Activated T-cell treated with anti-CD3 and anti-CD28 coated beads, Interleukin-2, amount 50 U/mL, for 72 hours (primary cell): ENCODE measurements at regions not wholly inside any gene's neighbourhood (a gene's known extent, or its start where the extent isn't known, plus 50 kb on each side); places are given as distances from the start of the nearest gene placed in this dataset.
"Not testable (repeated sequence)": the region's sequence is repeated elsewhere in the genome, so short reads cannot be mapped to it uniquely, and the experiment has no call there.

ENCODE experiments used
- ATAC-seq, 2 donors: fragments of 150-1000 bp; cut with Tn5 transposase; replicated peaks in 1 of 2; 2 replicates each; pipeline ENCODE4 v1.10.0; 2021; ENCODE audit warnings: moderate library complexity in 2 of 2, mild to moderate bottlenecking in 1 of 2
- DNase-seq, 2 donors: peaks; one replicate each; pipeline ENCODE4 v3.0.0; 2021 to 2022; ENCODE audit warnings: mixed read lengths in 1 of 2
- H3K27ac Mint-ChIP-seq: one replicate; pipeline ENCODE4 v1.8.0; 2022; ENCODE audit warnings: mild to moderate bottlenecking, moderate library complexity, mixed read lengths
- H3K27me3 Mint-ChIP-seq: one replicate; pipeline ENCODE4 v1.8.0; 2022; ENCODE audit warnings: low read depth, mixed read lengths
- H3K36me3 Mint-ChIP-seq, 2 donors: one replicate each; pipeline ENCODE4 v1.8.0; 2022; ENCODE audit warnings: mixed read lengths in 2 of 2, mild to moderate bottlenecking in 1 of 2; ENCODE audit not compliant: insufficient read depth in 2 of 2
- H3K4me1 Mint-ChIP-seq: one replicate; pipeline ENCODE4 v1.8.0; 2022; ENCODE audit warnings: low read depth, mixed read lengths
- H3K4me3 Mint-ChIP-seq, 2 donors: one replicate each; pipeline ENCODE4 v1.8.0; 2022; ENCODE audit warnings: mild to moderate bottlenecking in 2 of 2, mixed read lengths in 2 of 2, moderate library complexity in 2 of 2
- H3K9me3 Mint-ChIP-seq, 2 donors: one replicate each; pipeline ENCODE4 v1.8.0; 2022; ENCODE audit warnings: mixed read lengths in 2 of 2

DNA sequence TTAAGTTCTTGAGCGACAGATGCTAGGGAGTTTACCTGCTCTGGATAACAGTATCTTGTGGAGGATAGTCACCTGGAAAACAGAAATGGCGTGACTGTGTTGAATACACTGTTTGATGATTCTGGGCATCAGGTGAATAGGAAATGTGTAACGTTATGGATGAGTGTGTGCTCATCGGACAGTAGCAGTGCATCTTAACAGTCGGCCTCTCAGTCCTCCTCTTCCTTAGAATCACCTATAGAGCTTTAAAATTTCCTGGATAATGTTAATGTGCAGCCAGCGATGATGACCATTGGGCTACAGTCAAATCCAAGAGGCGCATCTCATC lies 217.7 kb downstream of the OR2B2 start:
- peak; percentile 15 to 34 for ATAC-seq
- peaks cover 7% of the 10 kb centered on the region for H3K27me3 Mint-ChIP-seq
- DNase-seq: no peak
- H3K4me3 Mint-ChIP-seq: peak overlapping the region; percentile 95 to 98
- peaks cover 0 to 4% of the 10 kb centered on the region in 2 donors for H3K9me3 Mint-ChIP-seq
- peaks cover 5 to 9% of the 10 kb centered on the region in 2 donors for H3K36me3 Mint-ChIP-seq
- H3K27ac Mint-ChIP-seq: peak overlapping the region; percentile 49
- peaks cover 24% of the 10 kb centered on the region for H3K4me1 Mint-ChIP-seq

DNA sequence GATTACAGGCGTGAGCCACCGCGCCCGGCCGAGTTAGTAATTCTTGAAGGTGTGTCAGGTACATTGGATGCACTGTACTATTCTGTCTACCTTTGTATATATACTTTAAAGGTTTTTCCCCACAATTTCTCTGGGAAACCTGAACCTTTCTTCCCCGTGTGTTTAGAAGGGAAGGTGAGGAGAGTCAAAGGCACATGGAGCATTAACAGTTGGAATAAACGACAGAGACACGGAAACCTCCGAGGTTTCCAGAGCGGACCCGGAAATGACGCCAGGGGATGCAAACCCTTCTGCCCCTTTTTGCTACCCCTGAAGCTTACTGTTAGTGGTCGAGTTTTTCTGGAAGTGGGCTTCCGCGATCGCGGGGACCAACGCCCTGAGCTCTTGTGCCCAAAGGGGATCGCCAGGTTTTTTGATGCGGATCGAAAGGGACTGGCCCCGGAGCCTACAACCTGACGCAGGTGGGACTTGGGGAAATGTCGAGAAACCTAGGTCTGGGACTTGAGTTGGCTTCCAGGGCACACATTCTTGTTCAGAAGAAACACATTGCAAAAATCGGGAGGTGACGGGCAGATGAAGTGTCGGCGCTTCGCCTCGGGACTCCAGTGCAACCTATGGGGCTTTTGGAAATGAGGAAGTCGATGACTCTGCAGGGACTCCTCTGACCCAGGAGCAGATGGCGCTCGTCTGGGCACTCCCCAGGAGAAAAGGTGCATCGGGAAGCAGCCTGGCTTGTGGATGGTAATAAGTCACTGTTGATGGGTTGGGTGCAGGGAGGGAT lies 218.2 kb downstream of the OR2B2 start:
- H3K4me3 Mint-ChIP-seq: peak overlapping the region; percentile 95 to 98
- peaks cover 30% of the 10 kb centered on the region for H3K4me1 Mint-ChIP-seq
- H3K9me3 Mint-ChIP-seq: peaks cover 0 to 4% of the 10 kb centered on the region in 2 donors
- peak overlapping the region; percentile 92 for H3K27ac Mint-ChIP-seq
- DNase-seq (peak; percentile 35 to 52), ATAC-seq (peak; percentile 66 to 80)
- H3K36me3 Mint-ChIP-seq: peaks cover 5 to 9% of the 10 kb centered on the region in 2 donors
- peaks cover 7% of the 10 kb centered on the region for H3K27me3 Mint-ChIP-seq

DNA sequence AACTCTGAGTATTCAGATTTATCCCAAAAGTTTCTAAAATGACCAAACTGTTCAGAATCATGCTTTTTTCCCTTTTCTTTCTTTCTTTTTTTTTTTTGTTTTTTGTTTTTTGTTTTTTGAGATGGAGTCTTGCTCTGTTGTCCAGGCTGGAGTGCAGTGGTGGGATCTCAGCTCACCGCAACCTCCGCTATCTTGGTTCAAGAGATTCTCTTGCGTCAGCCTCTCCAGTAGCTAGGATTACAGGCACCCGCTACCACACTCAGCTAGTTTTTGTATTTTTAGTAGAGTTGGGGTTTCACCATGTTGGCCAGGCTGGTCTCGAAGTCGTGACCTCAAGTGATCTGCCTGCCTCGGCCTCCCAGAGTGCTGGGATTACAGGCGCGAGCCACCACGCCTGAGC lies 219.2 kb upstream of the ZNF184 start:
- DNase-seq, H3K27ac Mint-ChIP-seq, ATAC-seq, H3K36me3 Mint-ChIP-seq, H3K27me3 Mint-ChIP-seq, H3K9me3 Mint-ChIP-seq, H3K4me3 Mint-ChIP-seq: not testable (repeated sequence)
- peaks cover 45% of the 10 kb centered on the region for H3K4me1 Mint-ChIP-seq

DNA sequence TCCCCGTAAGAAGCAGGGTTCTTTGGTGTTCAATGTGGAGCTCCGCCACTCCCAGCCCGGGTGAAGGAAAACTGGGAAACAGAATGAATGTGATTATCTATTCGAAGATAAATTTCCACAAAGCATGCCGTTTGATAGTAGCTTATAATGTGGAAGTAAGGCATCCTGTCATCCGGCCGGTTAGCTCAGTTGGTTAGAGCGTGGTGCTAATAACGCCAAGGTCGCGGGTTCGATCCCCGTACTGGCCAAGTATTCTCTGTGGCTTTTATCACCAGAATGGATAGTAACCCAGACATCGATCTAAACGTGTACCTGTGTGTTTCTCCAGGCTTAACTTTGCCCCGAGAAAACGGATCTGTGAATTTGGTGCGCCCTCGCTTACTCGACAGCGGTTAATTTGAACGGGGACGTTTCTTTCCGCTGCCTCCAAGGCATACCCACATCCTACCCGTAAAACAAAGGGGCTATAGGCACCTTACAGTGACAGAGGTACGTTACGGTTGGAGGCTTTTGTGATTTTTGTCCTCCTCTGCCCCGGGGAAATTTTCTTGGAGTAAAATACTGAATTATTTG lies 215.2 kb upstream of the ZNF184 start:
- peaks cover 7% of the 10 kb centered on the region for H3K27me3 Mint-ChIP-seq
- H3K4me1 Mint-ChIP-seq: peaks cover 22% of the 10 kb centered on the region
- H3K4me3 Mint-ChIP-seq: peak overlapping the region; percentile 88 to 96
- H3K36me3 Mint-ChIP-seq: no peaks in the 10 kb centered on the region
- peak overlapping the region; percentile 99 for H3K27ac Mint-ChIP-seq
- DNase-seq: peak; percentile 77 to 85
- H3K9me3 Mint-ChIP-seq: no peaks in the 10 kb centered on the region
- peak; percentile 85 to 87 for ATAC-seq

DNA sequence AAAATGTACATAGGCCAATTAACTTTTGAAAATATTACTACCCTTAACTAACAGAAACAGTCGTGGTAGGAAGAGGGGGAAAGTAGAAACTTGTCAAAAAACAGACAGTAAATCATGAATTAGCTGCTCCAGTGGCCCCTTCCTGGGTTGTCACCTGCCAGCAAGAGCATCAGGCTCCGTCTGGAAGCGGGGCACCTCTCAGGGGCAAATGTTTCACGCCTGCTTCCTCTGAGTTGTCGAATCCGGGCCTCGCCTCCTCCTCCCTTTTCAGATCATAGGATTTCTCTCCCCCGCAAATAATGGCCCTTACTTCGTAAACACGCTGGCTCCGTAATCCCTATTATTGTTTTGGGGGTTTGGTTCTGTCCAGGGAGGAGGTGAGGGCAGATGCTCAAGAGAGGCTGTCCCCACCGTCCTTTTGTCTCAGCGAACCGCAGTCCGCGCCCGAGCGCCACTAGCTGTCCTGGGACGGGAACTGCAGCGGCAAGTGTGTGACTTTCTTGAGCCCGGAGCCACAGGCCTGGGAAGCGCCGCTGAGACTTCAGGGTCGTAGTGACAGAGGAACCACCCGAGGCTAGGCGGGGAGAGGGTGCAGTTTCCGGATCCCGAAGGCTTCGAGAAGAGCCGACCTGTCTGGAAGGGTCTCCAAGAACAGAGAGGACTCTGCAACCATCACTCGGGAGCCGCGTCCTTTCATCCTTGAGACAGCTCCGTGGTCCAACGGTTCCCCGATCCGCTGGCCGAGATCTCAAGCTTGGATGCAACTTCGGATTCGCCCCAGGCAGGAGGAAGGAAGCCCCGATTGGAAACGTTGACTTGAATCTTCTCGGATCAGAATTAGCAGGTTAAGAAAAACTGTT lies 214.5 kb upstream of the ZNF184 start:
- no peaks in the 10 kb centered on the region for H3K9me3 Mint-ChIP-seq
- peaks cover 22% of the 10 kb centered on the region for H3K4me1 Mint-ChIP-seq
- peaks cover 14% of the 10 kb centered on the region for H3K27me3 Mint-ChIP-seq
- H3K27ac Mint-ChIP-seq: peak overlapping the region; percentile 99
- peak overlapping the region; percentile 88 to 96 for H3K4me3 Mint-ChIP-seq
- no peaks in the 10 kb centered on the region for H3K36me3 Mint-ChIP-seq
- ATAC-seq (peak; percentile 73), DNase-seq (peak; percentile 85 to 87)

DNA sequence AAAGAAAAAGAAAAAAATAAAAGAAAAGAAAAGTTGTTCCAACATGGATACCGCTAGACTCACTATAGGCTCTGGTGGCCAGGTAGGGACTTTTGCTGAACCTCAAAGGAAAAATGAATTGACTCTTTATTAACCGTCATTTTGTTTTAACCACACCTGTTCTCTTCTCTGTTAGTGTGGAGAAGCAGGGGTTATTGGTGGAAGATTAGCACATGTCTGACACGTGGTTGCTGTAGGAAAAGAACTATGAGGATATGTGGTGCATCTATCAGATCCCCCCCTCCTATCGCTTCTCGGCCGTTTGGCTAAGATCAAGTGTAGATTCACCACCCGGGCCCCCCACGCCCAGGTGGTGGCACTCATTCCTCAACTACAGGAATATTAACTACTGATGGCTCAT lies 212.4 kb upstream of the ZNF184 start:
- no peak overlapping the region for H3K27ac Mint-ChIP-seq
- H3K9me3 Mint-ChIP-seq: no peaks in the 10 kb centered on the region
- ATAC-seq (no peak), DNase-seq (no peak)
- H3K27me3 Mint-ChIP-seq: peaks cover 26% of the 10 kb centered on the region
- H3K36me3 Mint-ChIP-seq: peaks cover 0 to 4% of the 10 kb centered on the region in 2 donors
- H3K4me1 Mint-ChIP-seq: peaks cover 32% of the 10 kb centered on the region
- H3K4me3 Mint-ChIP-seq: no peak overlapping the region

DNA sequence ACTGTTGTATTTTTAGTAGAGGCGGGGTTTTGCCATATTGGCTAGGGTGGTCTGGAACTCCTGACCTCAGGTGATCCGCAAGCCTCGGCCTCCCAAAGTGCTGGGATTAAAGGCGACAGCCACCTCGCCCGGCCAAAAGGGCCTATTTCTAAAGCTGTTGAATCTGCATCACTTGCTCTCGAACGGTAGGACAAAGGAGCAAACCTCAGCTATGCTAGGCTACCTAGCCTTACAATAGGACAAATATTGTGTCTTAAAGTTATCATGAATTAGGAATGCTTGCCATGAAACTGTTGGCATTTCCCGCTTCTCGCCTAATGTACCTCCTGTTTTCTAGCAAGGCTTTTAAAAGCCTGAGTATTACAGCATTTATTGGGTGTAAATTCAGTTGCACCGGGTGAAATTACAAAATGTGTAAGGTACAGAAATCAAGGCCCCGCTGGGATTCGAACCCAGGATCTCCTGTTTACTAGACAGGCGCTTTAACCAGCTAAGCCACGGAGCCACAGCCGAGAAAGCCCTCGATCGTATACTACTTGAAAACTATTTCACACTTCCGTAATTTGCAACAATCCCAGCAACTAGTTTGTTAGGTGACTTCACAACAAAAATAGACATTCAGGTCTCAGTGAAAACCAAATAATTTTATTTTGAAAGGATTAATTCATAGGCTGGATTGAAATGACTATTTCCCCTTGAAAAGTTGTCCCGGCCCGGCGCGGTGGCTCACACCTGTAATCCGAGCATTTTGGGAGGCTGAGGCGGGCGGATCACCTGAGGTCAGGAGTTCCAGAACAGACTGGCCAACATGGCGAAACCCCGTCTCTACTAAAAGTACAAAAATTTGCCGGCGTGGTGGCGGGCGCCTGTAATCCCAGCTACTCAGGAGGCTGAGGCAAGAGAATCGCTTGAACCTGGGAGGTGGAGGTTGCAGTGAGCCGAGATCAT lies 211.6 kb upstream of the ZNF184 start:
- Mint-ChIP-seq H3K36me3 (peaks cover 2 to 6% of the 10 kb centered on the region in 2 donors), H3K27me3 (peaks cover 33% of the 10 kb centered on the region), H3K9me3 (no peaks in the 10 kb centered on the region), H3K4me3 (peak overlapping the region in 1 of 2 donors; percentile 46), H3K27ac (peak overlapping the region; percentile 91), H3K4me1 (peaks cover 40% of the 10 kb centered on the region)
- DNase-seq (peak; percentile 61 to 63), ATAC-seq (peak; percentile 35 to 39)

DNA sequence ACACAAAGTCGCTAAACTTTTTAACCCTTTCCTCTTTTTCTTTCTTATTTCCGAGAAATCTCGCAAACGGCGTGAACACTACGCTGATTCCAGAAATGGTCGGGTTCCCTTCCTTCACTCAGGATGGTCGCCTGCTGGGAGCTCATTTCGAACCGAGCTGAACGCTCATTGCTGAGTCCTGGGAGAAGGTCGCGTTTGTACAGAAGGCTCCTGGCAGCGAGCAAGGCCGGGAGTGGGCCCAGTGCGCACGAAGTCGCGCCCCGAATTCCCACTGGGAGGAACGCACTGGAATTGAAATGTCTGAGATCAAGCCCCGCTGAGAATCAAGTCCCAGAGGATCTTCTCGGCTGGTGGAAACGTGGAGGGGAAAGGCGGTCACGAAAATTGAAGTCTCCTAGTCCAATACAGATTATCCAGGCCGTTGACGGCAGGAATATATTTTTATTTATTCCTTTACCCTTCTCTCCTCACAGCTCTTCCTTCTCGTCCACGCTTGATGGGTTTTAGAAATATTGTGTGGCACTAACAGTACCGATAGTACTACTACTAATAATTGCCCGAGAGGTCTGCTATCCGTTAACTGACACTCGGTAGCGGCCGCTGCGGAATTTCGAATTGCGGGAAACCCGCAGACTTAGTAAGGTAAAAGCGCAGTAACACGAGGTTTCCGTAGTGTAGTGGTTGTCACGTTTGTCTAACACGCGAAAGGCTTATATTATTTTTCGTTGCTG lies 207.2 kb upstream of the ZNF184 start:
- Mint-ChIP-seq H3K4me3 (peak overlapping the region; percentile 65 to 66), H3K27ac (peak overlapping the region; percentile 8), H3K4me1 (peaks cover 21% of the 10 kb centered on the region), H3K27me3 (peaks cover 75% of the 10 kb centered on the region), H3K36me3 (peaks cover 3 to 9% of the 10 kb centered on the region in 2 donors), H3K9me3 (no peaks in the 10 kb centered on the region)
- DNase-seq: no peak
- no peak for ATAC-seq

DNA sequence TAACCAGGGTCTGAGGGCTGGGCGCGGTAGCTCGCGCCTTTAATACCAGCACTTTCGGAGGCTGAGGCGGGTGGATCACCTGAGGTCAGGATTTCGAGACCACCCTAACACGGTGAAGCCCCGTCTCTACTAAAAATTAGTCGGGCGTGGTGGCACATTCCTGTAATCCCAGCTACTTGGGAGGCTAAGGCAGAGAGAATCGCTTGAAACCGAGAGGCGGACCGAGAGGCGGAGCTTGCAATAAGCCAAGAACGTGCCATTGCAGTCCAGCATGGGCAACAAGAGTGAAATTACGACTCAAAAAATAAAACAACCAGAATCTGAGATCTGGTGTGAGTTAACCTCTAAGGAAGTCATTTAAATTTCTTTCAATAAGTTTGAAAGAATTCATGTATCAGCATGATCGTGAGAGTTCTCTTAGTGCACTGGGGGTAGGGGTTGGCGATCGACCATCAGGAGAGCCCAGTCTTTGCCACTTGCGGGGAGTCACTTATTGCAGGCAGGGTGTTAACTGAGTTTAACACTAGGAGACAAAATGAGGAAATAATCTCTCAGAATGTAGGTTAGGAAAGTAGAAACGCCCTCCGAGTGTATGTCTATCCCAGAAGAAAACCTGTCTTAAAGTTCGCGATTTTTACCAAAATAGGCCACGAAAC lies 206.5 kb upstream of the ZNF184 start:
- Mint-ChIP-seq H3K27me3 (peaks cover 76% of the 10 kb centered on the region), H3K4me3 (peak overlapping the region; percentile 65 to 66)

DNA sequence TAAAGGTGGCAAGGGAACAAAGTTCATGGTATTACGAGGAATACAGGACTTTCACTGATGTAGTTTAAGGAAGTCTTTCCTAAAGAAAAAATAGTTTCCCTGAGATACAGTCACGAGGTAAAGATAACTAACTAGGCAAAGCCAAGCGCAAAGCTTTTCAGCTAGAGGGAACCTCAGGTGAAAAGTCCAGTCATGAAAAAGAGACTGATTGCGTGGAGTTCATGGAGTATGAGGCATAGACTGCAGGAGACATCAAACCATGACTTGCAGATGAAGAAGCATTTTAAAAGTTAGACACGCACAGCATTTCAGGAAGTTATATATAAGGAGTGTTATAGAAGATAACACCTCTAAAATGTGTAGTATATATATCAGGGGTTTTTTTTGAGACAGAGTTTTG lies 205.6 kb upstream of the ZNF184 start:
- Mint-ChIP-seq H3K4me1 (peaks cover 21% of the 10 kb centered on the region), H3K4me3 (no peak overlapping the region), H3K27ac (no peak overlapping the region), H3K27me3 (peaks cover 86% of the 10 kb centered on the region), H3K9me3 (peaks cover 1 to 3% of the 10 kb centered on the region in 2 donors), H3K36me3 (peaks cover 4 to 12% of the 10 kb centered on the region in 2 donors)
- DNase-seq (no peak), ATAC-seq (no peak)

More for the DNA sequence above, 206.5 kb upstream of the ZNF184 start:
- peaks cover 21% of the 10 kb centered on the region for H3K4me1 Mint-ChIP-seq
- no peaks in the 10 kb centered on the region for H3K9me3 Mint-ChIP-seq
- no peak for ATAC-seq
- H3K27ac Mint-ChIP-seq: peak overlapping the region; percentile 32
- H3K36me3 Mint-ChIP-seq: peaks cover 3 to 9% of the 10 kb centered on the region in 2 donors
- no peak for DNase-seq

DNA sequence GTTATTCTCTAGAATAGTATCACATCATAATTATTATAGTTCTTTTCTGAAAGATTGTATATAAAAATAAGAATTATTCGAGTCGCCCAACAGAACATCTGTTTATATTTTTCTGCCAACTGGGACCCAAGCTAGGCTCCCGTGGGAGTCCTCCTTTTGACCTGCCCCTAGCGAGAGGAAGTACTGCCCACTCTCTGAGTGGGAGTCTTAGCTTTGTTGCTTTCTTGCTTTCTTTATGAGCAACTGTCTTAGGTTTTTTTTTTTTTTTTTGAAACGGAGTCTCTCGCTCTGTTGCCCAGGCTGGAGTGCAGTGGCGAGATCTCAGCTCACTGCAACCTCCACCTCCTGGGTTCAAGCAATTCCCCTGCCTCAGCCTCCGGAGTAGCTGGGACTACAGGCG lies 202.0 kb upstream of the ZNF184 start:
- Mint-ChIP-seq H3K4me1 (peaks cover 37% of the 10 kb centered on the region), H3K9me3 (peaks cover 4 to 5% of the 10 kb centered on the region in 2 donors), H3K4me3 (no peak overlapping the region), H3K36me3 (peaks cover 11 to 14% of the 10 kb centered on the region in 2 donors), H3K27me3 (peaks cover 90% of the 10 kb centered on the region), H3K27ac (no peak overlapping the region)
- DNase-seq (no peak), ATAC-seq (no peak)
